ENCODE measurements at regions not wholly inside any gene's neighbourhood (a gene's known extent, or its start where the extent isn't known, plus 50 kb on each side); places are given as distances from the start of the nearest gene placed in this dataset.
"Not testable (repeated sequence)": the region's sequence is repeated elsewhere in the genome, so short reads cannot be mapped to it uniquely, and the experiment has no call there.

DNA sequence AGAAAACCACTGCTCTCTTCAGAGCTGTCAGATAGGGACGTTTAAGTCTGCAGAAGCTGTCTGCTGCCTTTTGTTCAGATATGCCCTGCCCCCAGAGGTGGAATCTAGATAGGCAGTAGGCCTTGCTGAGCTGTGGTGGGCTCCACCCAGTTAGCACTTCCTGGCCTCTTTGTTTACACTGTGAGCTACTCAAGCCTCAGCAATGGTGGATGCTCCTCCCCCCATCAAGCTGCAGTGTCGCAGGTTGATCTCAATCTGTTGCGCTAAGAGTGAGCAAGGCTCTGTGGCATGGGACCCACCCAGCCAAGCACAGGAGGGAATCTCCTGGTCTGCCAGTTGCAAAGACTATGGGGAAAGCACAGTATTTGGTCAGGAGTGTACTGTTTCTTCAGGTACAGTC, 59.2 kb upstream of the ZNF641 start:
- not testable (repeated sequence) for H3K36me3 ChIP-seq (ENCODE audit: control insufficient read depth, insufficient read depth, low read length); H3K27ac ChIP-seq (ENCODE audit: low read length); H3K4me1 ChIP-seq (ENCODE audit: control insufficient read depth, insufficient read depth, low read length); H3K27me3 ChIP-seq (ENCODE audit: control insufficient read depth, insufficient read depth, low read length); H3K9me3 ChIP-seq (replicated peaks; ENCODE audit: control insufficient read depth, low read depth, low read length); H3K4me3 ChIP-seq (ENCODE audit: low read length); DNase-seq
- 83% methylated on average over 1 of the region's 3 CpGs for WGBS (ENCODE audit: insufficient coverage)

DNA sequence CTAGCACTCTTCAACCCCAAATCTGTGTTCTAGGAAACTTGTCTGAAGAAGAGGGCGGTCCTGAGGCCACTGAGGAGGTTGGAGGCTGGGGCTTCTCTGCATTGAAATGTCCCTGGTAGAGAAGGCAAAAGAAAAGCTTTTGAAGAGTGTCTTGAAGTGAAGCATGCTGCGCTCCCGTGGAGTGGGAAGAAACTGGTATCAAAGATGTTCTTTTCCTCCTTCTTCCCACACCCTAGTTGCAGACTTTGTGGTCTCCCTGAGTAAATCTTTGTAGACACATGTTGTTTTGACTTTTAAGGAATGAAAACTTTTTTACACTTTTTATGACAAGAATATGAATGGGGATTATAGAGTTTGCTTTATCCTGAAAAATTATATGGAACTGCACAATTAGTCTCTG, 59.0 kb upstream of the ANP32D start:
- Histone ChIP-seq H3K36me3 (ENCODE audit: control insufficient read depth, insufficient read depth, low read length) (no peaks in the 10 kb centered on the region), H3K4me1 (ENCODE audit: control insufficient read depth, insufficient read depth, low read length) (peaks cover 2% of the 10 kb centered on the region), H3K27me3 (ENCODE audit: control insufficient read depth, insufficient read depth, low read length) (no peaks in the 10 kb centered on the region), H3K4me3 (ENCODE audit: low read length) (no peak overlapping the region), H3K9me3 (replicated peaks; ENCODE audit: control insufficient read depth, low read depth, low read length) (no peaks in the 10 kb centered on the region), H3K27ac (ENCODE audit: low read length) (no peak overlapping the region)
- no peak for DNase-seq
- no CpG with 5 or more reads among the region's 3 CpGs for WGBS (ENCODE audit: insufficient coverage)

DNA sequence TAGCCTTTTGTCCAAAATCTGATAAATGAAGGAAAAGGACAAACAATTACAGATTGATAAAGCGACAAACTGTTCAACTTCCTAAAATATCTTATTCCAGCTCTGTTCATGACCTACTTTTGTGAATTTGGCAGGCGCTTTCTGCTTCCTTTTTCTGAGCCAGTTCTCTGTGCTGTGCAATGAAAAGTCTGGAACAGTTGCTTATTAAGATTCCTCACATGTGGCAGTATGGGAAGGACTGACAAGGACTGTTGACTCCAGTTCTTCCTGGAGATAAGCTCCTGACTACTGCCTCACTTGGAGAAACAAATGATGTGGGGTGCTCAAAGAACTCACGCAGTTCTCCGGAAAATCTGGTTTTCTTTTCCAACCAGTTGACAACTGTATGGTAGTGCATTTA, 58.3 kb upstream of the ANP32D start:
- 0% methylated on average over 1 of the region's 4 CpGs for WGBS (ENCODE audit: insufficient coverage)
- Histone ChIP-seq H3K27me3 (ENCODE audit: control insufficient read depth, insufficient read depth, low read length) (no peaks in the 10 kb centered on the region), H3K4me1 (ENCODE audit: control insufficient read depth, insufficient read depth, low read length) (peaks cover 2% of the 10 kb centered on the region), H3K4me3 (ENCODE audit: low read length) (no peak overlapping the region), H3K36me3 (ENCODE audit: control insufficient read depth, insufficient read depth, low read length) (no peaks in the 10 kb centered on the region), H3K9me3 (replicated peaks; ENCODE audit: control insufficient read depth, low read depth, low read length) (no peaks in the 10 kb centered on the region), H3K27ac (ENCODE audit: low read length) (peak overlapping the region; percentile 26)
- DNase-seq = peak; percentile 93

DNA sequence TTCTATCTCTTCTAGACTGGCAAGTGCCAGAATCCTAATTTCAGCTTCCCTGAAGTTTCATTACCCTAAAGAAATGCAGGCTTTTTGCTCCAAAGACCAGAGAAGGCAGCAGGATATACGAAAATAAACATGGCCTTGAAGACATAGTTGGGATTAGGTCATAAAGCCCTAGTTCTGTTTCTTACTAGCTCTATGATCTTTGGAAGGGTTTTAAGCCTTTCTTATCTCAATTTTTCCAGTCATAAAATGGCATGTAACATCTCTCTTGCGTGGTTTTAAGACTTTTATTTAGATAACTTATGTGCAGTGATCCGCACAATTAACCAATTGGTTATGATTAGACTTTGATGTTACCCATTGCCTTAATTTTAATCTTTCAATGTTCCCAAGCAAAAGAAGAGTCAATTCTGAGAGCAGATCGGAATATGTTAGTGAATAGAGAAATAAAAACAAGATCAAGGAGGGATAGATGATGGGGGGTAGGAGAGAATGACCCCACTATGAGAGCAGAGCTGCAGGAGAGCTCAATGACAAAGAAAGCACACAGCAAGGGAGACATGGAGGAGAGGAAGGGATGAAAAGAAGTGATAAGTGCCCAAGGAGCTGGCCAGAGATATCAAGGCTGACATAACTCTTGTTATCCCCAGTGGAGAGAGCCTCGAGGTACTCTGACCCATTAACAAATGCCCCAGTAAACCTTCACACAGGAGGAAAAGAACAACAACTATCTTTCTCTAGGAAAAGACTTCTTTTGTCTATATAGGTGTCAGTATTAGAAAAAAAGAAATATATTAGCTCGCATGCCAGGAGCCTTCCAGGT, 53.0 kb upstream of the ANP32D start:
- H3K4me3 ChIP-seq (ENCODE audit: low read length) = no peak overlapping the region
- no peaks in the 10 kb centered on the region for H3K27me3 ChIP-seq (ENCODE audit: control insufficient read depth, insufficient read depth, low read length)
- WGBS (ENCODE audit: insufficient coverage) = no CpG with 5 or more reads among the region's 6 CpGs
- H3K4me1 ChIP-seq (ENCODE audit: control insufficient read depth, insufficient read depth, low read length) = peaks cover 2% of the 10 kb centered on the region
- no peak overlapping the region for H3K27ac ChIP-seq (ENCODE audit: low read length)
- DNase-seq = no peak
- no peaks in the 10 kb centered on the region for H3K36me3 ChIP-seq (ENCODE audit: control insufficient read depth, insufficient read depth, low read length)
- no peaks in the 10 kb centered on the region for H3K9me3 ChIP-seq (replicated peaks; ENCODE audit: control insufficient read depth, low read depth, low read length)

DNA sequence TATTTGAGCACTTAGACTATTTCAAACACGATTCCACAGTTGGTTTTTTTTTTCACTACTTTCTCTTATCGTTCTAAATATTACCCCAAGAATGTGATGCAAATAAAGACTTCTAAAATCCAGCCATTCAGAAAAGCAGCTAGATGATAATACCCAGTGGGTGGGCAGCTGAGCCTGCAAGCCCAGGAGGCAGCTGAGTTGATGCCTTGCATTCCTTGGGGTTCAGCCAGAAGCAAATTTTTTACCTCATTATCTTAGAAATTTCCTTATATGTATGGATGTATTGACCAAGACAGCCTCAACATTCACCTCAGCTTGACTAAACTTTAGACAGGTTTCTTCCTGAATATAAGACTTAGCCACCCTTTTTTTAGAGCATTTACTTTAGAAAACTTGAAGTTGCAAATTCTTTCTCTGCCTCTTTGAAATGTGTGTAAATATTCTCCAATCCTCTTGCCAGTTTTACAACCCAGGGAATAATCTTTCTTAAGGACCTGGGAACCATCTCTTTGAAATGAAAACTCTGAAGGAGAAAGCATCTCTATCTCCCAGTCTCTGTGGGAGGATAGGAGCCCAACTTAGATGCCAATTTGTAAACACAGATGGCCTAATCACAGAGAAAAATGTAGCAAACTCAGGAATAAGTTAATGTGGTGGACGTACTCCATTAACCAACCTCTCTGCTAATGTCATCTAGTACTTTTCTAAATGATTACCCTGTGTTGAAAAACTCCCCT, 52.2 kb upstream of the ANP32D start:
- Histone ChIP-seq H3K4me1 (ENCODE audit: control insufficient read depth, insufficient read depth, low read length) (no peaks in the 10 kb centered on the region), H3K36me3 (ENCODE audit: control insufficient read depth, insufficient read depth, low read length) (no peaks in the 10 kb centered on the region), H3K9me3 (replicated peaks; ENCODE audit: control insufficient read depth, low read depth, low read length) (no peaks in the 10 kb centered on the region), H3K27me3 (ENCODE audit: control insufficient read depth, insufficient read depth, low read length) (no peaks in the 10 kb centered on the region), H3K27ac (ENCODE audit: low read length) (no peak overlapping the region), H3K4me3 (ENCODE audit: low read length) (no peak overlapping the region)
- no peak for DNase-seq
- WGBS (ENCODE audit: insufficient coverage) = no CpG with 5 or more reads among the region's 3 CpGs

DNA sequence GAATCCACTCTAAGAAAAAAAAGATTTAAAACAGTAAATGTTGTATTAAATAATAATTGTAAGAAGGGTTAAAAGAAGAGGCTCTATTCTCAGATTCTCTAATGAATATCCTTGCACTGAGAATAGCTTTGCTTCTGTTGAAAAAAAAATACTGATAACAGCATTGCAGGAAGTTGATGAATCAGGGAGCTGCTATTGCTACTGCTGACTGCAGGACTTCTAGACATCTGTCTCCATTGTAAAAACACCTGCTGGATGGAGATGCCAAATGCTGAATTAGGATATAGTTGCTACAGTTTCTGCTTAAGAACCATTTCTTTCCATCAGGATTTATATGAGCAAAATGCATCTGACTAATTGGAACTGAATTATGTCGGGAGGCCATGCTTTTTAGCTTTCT, 50.3 kb upstream of the ANP32D start:
- no peaks in the 10 kb centered on the region for H3K36me3 ChIP-seq (ENCODE audit: control insufficient read depth, insufficient read depth, low read length)
- H3K27ac ChIP-seq (ENCODE audit: low read length) = no peak overlapping the region
- H3K27me3 ChIP-seq (ENCODE audit: control insufficient read depth, insufficient read depth, low read length) = no peaks in the 10 kb centered on the region
- no peaks in the 10 kb centered on the region for H3K9me3 ChIP-seq (replicated peaks; ENCODE audit: control insufficient read depth, low read depth, low read length)
- H3K4me1 ChIP-seq (ENCODE audit: control insufficient read depth, insufficient read depth, low read length) = no peaks in the 10 kb centered on the region
- H3K4me3 ChIP-seq (ENCODE audit: low read length) = no peak overlapping the region
- WGBS (ENCODE audit: insufficient coverage) = no CpG with 5 or more reads among the region's 1 CpG
- DNase-seq = peak; percentile 14
